Calu3 (cell line): ENCODE measurements at regions not wholly inside any gene's neighbourhood (a gene's known extent, or its start where the extent isn't known, plus 50 kb on each side); places are given as distances from the start of the nearest gene placed in this dataset.

Experiments
- BruUV-seq: library from RNA; stranded (reverse); fragments of 400-500 nt; replicated peaks from 2 replicates; lab custom pipeline; 2021; lab: Mats Ljungman, UMichigan
- CTCF ChIA-PET: fragments of 300-600 bp; sonication (Branson Sonifier 250); formaldehyde crosslinking; loops from one replicate; lab custom pipeline; 2022; ENCODE audit warnings: antibody characterized with exemption; lab: Charles Lee
- DNase-seq: peaks from one replicate; pipeline ENCODE4 v3.0.0; 2022
- H3K27ac Mint-ChIP-seq: one replicate; pipeline ENCODE4 v1.8.0; 2022; ENCODE audit warnings: mixed read lengths; ENCODE audit not compliant: unreplicated experiment
- H3K27me3 Mint-ChIP-seq: one replicate; pipeline ENCODE4 v1.8.0; 2022; ENCODE audit warnings: mixed read lengths; ENCODE audit not compliant: unreplicated experiment
- H3K36me3 Mint-ChIP-seq: one replicate; pipeline ENCODE4 v1.8.0; 2022; ENCODE audit warnings: mild to moderate bottlenecking, moderate library complexity, mixed read lengths; ENCODE audit not compliant: insufficient read depth, unreplicated experiment
- H3K4me1 Mint-ChIP-seq: one replicate; pipeline ENCODE4 v1.8.0; 2022; ENCODE audit warnings: mild to moderate bottlenecking, low read depth, mixed read lengths; ENCODE audit not compliant: unreplicated experiment
- H3K4me3 Mint-ChIP-seq: one replicate; pipeline ENCODE4 v1.8.0; 2022; ENCODE audit warnings: mild to moderate bottlenecking, low read depth, moderate library complexity, mixed read lengths; ENCODE audit not compliant: unreplicated experiment
- H3K9me3 Mint-ChIP-seq: one replicate; pipeline ENCODE4 v1.8.0; 2022; ENCODE audit warnings: low read depth, mixed read lengths; ENCODE audit not compliant: unreplicated experiment
- CTCF ChIP-seq: fragments of 200-600 bp; IDR thresholded peaks from one replicate; pipeline ENCODE4 v1.8.0; 2022; ENCODE audit warnings: antibody characterized with exemption; ENCODE audit not compliant: unreplicated experiment
- intact Hi-C: fragments of 100-400 bp; cut with micrococcal nuclease; formaldehyde crosslinking; loops from one replicate; pipeline ENCODE4 v1.10.0; 2022; ENCODE audit not compliant: unreplicated experiment

- intact Hi-C loops = no loop called here
- no peak for TF ChIP-seq CTCF
- Mint-ChIP-seq H3K9me3 (no peaks in the 10 kb centered on the region), H3K4me3 (no peak overlapping the region), H3K36me3 (no peaks in the 10 kb centered on the region), H3K4me1 (peaks cover 8% of the 10 kb centered on the region), H3K27ac (no peak overlapping the region), H3K27me3 (no peaks in the 10 kb centered on the region)
- no TSS peak for BruUV-seq
- DNase-seq = no peak
- CTCF ChIA-PET = no interaction called here
Observed at GRCh38 chr13:74889321-74889720, 592.6 kb downstream of the TBC1D4 start.

- Mint-ChIP-seq H3K9me3 (no peaks in the 10 kb centered on the region), H3K4me1 (peaks cover 8% of the 10 kb centered on the region), H3K4me3 (no peak overlapping the region), H3K27ac (no peak overlapping the region), H3K36me3 (no peaks in the 10 kb centered on the region), H3K27me3 (no peaks in the 10 kb centered on the region)
- TF ChIP-seq CTCF = no peak
- BruUV-seq = no TSS peak
- intact Hi-C loops = no loop called here
- CTCF ChIA-PET = no interaction called here
- DNase-seq = no peak
Observed at GRCh38 chr13:74886502-74886901, 595.5 kb downstream of the TBC1D4 start.

- Mint-ChIP-seq H3K27ac (no peak overlapping the region), H3K36me3 (no peaks in the 10 kb centered on the region), H3K4me3 (no peak overlapping the region), H3K27me3 (no peaks in the 10 kb centered on the region), H3K4me1 (peaks cover 8% of the 10 kb centered on the region), H3K9me3 (no peaks in the 10 kb centered on the region)
- BruUV-seq = no TSS peak
- DNase-seq = no peak
- TF ChIP-seq CTCF = no peak
- intact Hi-C loops = no loop called here
- CTCF ChIA-PET = no interaction called here
Observed at GRCh38 chr13:74883834-74884233, 598.1 kb downstream of the TBC1D4 start.

- TF ChIP-seq CTCF = no peak
- intact Hi-C loops = no loop called here
- Mint-ChIP-seq H3K4me1 (no peaks in the 10 kb centered on the region), H3K9me3 (no peaks in the 10 kb centered on the region), H3K27me3 (no peaks in the 10 kb centered on the region), H3K27ac (no peak overlapping the region), H3K36me3 (no peaks in the 10 kb centered on the region), H3K4me3 (no peak overlapping the region)
- DNase-seq = no peak
- no TSS peak for BruUV-seq
- CTCF ChIA-PET = no interaction called here
Observed at GRCh38 chr13:74871369-74872070, 610.4 kb downstream of the TBC1D4 start.
